ENCODE measurements at regions not wholly inside any gene's neighbourhood (a gene's known extent, or its start where the extent isn't known, plus 50 kb on each side); places are given as distances from the start of the nearest gene placed in this dataset.

GRCh38 chrX:137425273-137425902, 140.5 kb upstream of the ZIC3 start:
- no peak for TF ChIP-seq CTCF (IDR thresholded peaks at IDR 0.05)
- no peak for TF ChIP-seq RAD21 (IDR thresholded peaks at IDR 0.05; ENCODE audit: low read length)
- no peak for TF ChIP-seq TAF1 (IDR thresholded peaks at IDR 0.05; ENCODE audit: borderline replicate concordance, low read depth, low read length)
- no peak for TF ChIP-seq POLR2AphosphoS5 (IDR thresholded peaks at IDR 0.05; ENCODE audit: low read depth, low read length)
- TF ChIP-seq IRF3 (IDR thresholded peaks at IDR 0.05; ENCODE audit: low read depth, low read length): no peak
- no peak for TF ChIP-seq SIN3A (IDR thresholded peaks at IDR 0.05; ENCODE audit: borderline replicate concordance, low read depth, low read length)
- TF ChIP-seq USF1 (IDR thresholded peaks at IDR 0.05; ENCODE audit: borderline replicate concordance, low read depth): no peak
- no peak for TF ChIP-seq NRF1 (IDR thresholded peaks at IDR 0.05; ENCODE audit: low read depth, low read length)

Data from SK-N-SH (cell line).